Calu3 (cell line): ENCODE measurements at regions not wholly inside any gene's neighbourhood (a gene's known extent, or its start where the extent isn't known, plus 50 kb on each side); places are given as distances from the start of the nearest gene placed in this dataset.

Experiments
- BruUV-seq: library from RNA; stranded (reverse); fragments of 400-500 nt; replicated peaks from 2 replicates; lab custom pipeline; 2021; lab: Mats Ljungman, UMichigan
- CTCF ChIA-PET: fragments of 300-600 bp; sonication (Branson Sonifier 250); formaldehyde crosslinking; loops from one replicate; lab custom pipeline; 2022; ENCODE audit warnings: antibody characterized with exemption; lab: Charles Lee
- DNase-seq: peaks from one replicate; pipeline ENCODE4 v3.0.0; 2022
- H3K27ac Mint-ChIP-seq: one replicate; pipeline ENCODE4 v1.8.0; 2022; ENCODE audit warnings: mixed read lengths; ENCODE audit not compliant: unreplicated experiment
- H3K27me3 Mint-ChIP-seq: one replicate; pipeline ENCODE4 v1.8.0; 2022; ENCODE audit warnings: mixed read lengths; ENCODE audit not compliant: unreplicated experiment
- H3K36me3 Mint-ChIP-seq: one replicate; pipeline ENCODE4 v1.8.0; 2022; ENCODE audit warnings: mild to moderate bottlenecking, moderate library complexity, mixed read lengths; ENCODE audit not compliant: insufficient read depth, unreplicated experiment
- H3K4me1 Mint-ChIP-seq: one replicate; pipeline ENCODE4 v1.8.0; 2022; ENCODE audit warnings: mild to moderate bottlenecking, low read depth, mixed read lengths; ENCODE audit not compliant: unreplicated experiment
- H3K4me3 Mint-ChIP-seq: one replicate; pipeline ENCODE4 v1.8.0; 2022; ENCODE audit warnings: mild to moderate bottlenecking, low read depth, moderate library complexity, mixed read lengths; ENCODE audit not compliant: unreplicated experiment
- H3K9me3 Mint-ChIP-seq: one replicate; pipeline ENCODE4 v1.8.0; 2022; ENCODE audit warnings: low read depth, mixed read lengths; ENCODE audit not compliant: unreplicated experiment
- CTCF ChIP-seq: fragments of 200-600 bp; IDR thresholded peaks from one replicate; pipeline ENCODE4 v1.8.0; 2022; ENCODE audit warnings: antibody characterized with exemption; ENCODE audit not compliant: unreplicated experiment
- intact Hi-C: fragments of 100-400 bp; cut with micrococcal nuclease; formaldehyde crosslinking; loops from one replicate; pipeline ENCODE4 v1.10.0; 2022; ENCODE audit not compliant: unreplicated experiment

DNA sequence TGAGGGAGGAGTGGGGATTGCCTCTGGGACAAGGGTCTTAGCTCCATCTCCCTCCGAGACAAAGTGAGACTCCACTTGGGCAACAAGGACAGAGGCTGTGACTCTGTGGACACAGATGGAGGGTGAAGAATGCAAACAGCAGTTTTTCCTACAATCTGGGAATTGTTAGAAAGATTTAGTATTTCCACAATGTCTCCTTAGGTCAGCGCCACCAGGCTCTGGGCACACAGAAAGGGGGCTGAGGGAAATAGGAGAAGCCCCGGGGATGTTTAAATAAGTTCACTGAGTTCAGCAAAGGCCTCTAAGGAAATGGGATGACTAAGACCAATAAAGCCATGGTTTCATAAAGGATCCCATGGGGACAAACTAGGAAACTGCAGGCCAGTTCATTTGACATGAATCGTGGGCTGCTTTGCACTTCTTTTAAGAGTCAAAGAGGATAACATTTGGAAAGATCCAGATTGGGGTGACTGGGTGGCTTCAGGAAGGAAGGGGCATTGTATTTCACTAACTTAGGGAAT, 219.8 kb upstream of the GLI3 start:
- Mint-ChIP-seq H3K27me3 (no peaks in the 10 kb centered on the region), H3K4me3 (no peak overlapping the region), H3K27ac (no peak overlapping the region), H3K36me3 (no peaks in the 10 kb centered on the region), H3K9me3 (peaks cover 23% of the 10 kb centered on the region), H3K4me1 (no peaks in the 10 kb centered on the region)
- no TSS peak for BruUV-seq
- TF ChIP-seq CTCF, result no peak
- CTCF ChIA-PET, result no interaction called here
- intact Hi-C loops, result no loop called here
- no peak for DNase-seq

GRCh38 chr7:42456267-42456666, 219.3 kb upstream of the GLI3 start:
- no TSS peak for BruUV-seq
- Mint-ChIP-seq H3K27me3 (no peaks in the 10 kb centered on the region), H3K27ac (no peak overlapping the region), H3K36me3 (no peaks in the 10 kb centered on the region), H3K4me3 (no peak overlapping the region), H3K9me3 (peaks cover 20% of the 10 kb centered on the region), H3K4me1 (no peaks in the 10 kb centered on the region)
- CTCF ChIA-PET, result no interaction called here
- no peak for TF ChIP-seq CTCF
- DNase-seq, result no peak
- intact Hi-C loops, result no loop called here

DNA sequence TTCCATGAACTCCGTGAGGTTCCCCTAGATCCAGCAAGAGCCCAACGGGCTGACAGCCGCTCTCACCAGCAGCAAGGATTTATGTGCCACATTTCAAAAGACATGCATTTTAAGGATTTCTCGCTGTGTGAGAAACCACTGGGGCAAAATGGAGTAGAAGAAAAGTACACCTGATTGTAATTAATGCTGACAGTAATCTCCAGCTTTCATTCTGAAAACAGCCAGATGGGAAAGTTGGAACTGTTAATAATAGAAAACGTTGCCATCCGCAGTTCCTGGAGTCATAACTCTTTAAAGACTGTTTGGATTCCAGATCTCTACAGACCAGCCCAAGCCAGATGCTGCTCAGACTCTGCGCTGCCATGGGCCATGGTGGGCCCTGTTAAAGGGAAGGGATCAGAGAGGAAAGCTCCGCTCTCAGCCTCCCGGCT, 216.9 kb upstream of the GLI3 start:
- no peak for TF ChIP-seq CTCF
- intact Hi-C loops, result no loop called here
- Mint-ChIP-seq H3K27ac (no peak overlapping the region), H3K27me3 (no peaks in the 10 kb centered on the region), H3K4me3 (no peak overlapping the region), H3K9me3 (peaks cover 22% of the 10 kb centered on the region), H3K4me1 (no peaks in the 10 kb centered on the region), H3K36me3 (no peaks in the 10 kb centered on the region)
- CTCF ChIA-PET, result no interaction called here
- no TSS peak for BruUV-seq
- no peak for DNase-seq

DNA sequence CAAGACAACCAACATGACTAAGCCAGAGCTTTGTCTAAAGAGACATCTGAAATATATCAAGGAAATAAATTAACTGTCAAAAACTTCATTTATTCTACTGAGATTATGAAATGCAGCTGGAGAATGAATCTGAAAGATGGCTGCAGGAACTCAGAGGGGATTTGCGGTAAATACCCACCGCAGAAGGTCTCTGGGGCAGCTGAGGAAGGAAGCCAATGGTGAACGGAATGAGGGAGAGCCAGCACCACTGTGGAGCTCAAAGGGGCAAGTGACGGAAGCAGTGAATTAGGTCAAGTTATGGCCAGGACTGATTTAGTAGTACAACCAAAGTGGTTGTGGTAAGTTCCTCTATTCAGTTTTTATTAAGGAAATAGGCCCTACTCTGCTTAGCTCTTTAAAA, 215.3 kb upstream of the GLI3 start:
- no peak for DNase-seq
- no peak for TF ChIP-seq CTCF
- Mint-ChIP-seq H3K27ac (no peak overlapping the region), H3K4me1 (no peaks in the 10 kb centered on the region), H3K36me3 (no peaks in the 10 kb centered on the region), H3K27me3 (no peaks in the 10 kb centered on the region), H3K4me3 (no peak overlapping the region), H3K9me3 (peaks cover 17% of the 10 kb centered on the region)
- intact Hi-C loops, result no loop called here
- CTCF ChIA-PET, result no interaction called here
- no TSS peak for BruUV-seq
